Body of pancreas (tissue), 4 donors: ENCODE measurements at regions not wholly inside any gene's neighbourhood (a gene's known extent, or its start where the extent isn't known, plus 50 kb on each side); places are given as distances from the start of the nearest gene placed in this dataset.

Source experiments
- CTCF ChIP-seq, 7 experiments: fragments of 450-650 bp in 4 of 7; fragments of 200-600 bp in 3 of 7; sonication (generic) in 3 of 7; IDR thresholded peaks; one replicate each; pipeline ENCODE4 v1.5.1; 2016 to 2019; ENCODE audit warnings: antibody characterized with exemption in 7 of 7
- POLR2A ChIP-seq, 3 donors: fragments of 450-650 bp; IDR thresholded peaks; one replicate each; pipeline ENCODE4 v1.6.1; 2016; ENCODE audit warnings: antibody characterized with exemption in 3 of 3, mild to moderate bottlenecking in 2 of 3

- TF ChIP-seq POLR2A (IDR thresholded peaks at IDR 0.05) (no peak), CTCF (IDR thresholded peaks at IDR 0.05) (no peak)
Observed at GRCh38 chr1:21352586-21352985, 62.3 kb upstream of the ECE1 start.
